ENCODE measurements at regions not wholly inside any gene's neighbourhood (a gene's known extent, or its start where the extent isn't known, plus 50 kb on each side); places are given as distances from the start of the nearest gene placed in this dataset.
"Not testable (repeated sequence)": the region's sequence is repeated elsewhere in the genome, so short reads cannot be mapped to it uniquely, and the experiment has no call there.

DNA sequence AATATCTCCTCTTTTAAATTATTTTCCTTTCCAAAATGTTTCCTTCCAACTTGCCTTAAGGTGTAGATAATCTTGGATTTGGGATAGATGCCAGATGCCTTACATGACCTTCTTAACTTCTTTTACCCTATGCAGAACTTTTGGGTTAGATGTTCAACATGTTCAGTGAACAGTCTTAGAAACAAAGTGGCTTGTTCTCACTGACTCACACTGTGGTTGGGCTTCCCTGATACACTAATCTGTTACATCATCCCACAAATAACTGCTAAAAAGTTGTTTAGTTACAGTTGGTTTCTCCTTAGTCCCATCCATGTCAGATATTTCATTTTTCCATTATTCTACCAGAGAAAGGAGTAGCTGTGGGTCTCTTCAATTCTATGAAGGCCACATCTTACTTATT lies 2638.2 kb downstream of the PCDH9 start:
- Histone ChIP-seq H3K27me3 (ENCODE audit: control insufficient read depth in 1 of 2, insufficient read depth in 2 of 2, low read length in 2 of 2) (no peaks in the 10 kb centered on the region), H3K9me3 (ENCODE audit: control insufficient read depth in 1 of 2, insufficient read depth in 1 of 2, low read length in 2 of 2) (peaks cover 0 to 3% of the 10 kb centered on the region in 2 experiments), H3K27ac (ENCODE audit: low read depth in 1 of 2, low read length in 2 of 2) (no peak overlapping the region), H3K4me1 (ENCODE audit: insufficient read depth, low read length) (no peaks in the 10 kb centered on the region), H3K36me3 (ENCODE audit: insufficient read depth, low read length) (no peaks in the 10 kb centered on the region), H3K4me3 (ENCODE audit: low read length) (no peak overlapping the region)
- POLR2A ChIA-PET, result no interaction called here
- intact Hi-C loops (cut with DNase I, micrococcal nuclease), result no loop called here
- DNase-seq (no peak), ATAC-seq (ENCODE audit: poor library complexity) (no peak)
- CTCF ChIA-PET, result no interaction called here
- no peaks in the 10 kb centered on the region for H3K27me3 Mint-ChIP-seq
- no peaks in the 10 kb centered on the region for H3K4me1 Mint-ChIP-seq (ENCODE audit: low read depth)
- no peak overlapping the region for H3K27ac Mint-ChIP-seq
- no peak overlapping the region for H3K4me3 Mint-ChIP-seq
- peaks cover 13% of the 10 kb centered on the region for H3K9me3 Mint-ChIP-seq
- no peak for TF ChIP-seq CTCF (IDR thresholded peaks at IDR 0.05)
- H3K36me3 Mint-ChIP-seq (ENCODE audit: low read depth), result no peaks in the 10 kb centered on the region

DNA sequence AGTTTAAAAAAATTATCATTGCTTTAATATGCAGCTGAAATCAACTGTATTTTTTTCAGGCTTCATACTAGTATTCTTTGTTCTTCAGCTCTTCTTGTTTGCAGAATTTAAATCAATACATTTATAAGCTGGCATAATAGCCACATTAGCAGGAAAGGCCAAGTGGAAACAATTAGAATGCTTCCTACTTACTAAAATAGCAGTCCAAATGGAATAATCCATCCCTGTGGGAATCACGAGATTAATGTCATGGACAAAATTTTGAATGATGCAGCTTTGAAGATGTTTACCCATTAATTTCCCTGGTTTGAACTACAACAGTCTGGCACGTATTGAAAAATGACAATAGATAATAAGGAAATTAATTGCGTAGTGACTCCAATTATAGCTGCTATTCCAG lies 2650.8 kb downstream of the PCDH9 start:
- peaks cover 10% of the 10 kb centered on the region for H3K9me3 Mint-ChIP-seq
- POLR2A ChIA-PET, result no interaction called here

GRCh38 chr13:64568748-64569147 lies 2661.4 kb downstream of the PCDH9 start:
- no peaks in the 10 kb centered on the region for H3K27me3 ChIP-seq (ENCODE audit: control insufficient read depth in 1 of 2, insufficient read depth in 2 of 2, low read length in 2 of 2)
- CTCF ChIA-PET, result no interaction called here
- H3K27ac Mint-ChIP-seq, result no peak overlapping the region
- ATAC-seq (ENCODE audit: poor library complexity) (no peak), DNase-seq (no peak)
- no peak for TF ChIP-seq CTCF (IDR thresholded peaks at IDR 0.05)
- no peak overlapping the region for H3K27ac ChIP-seq (ENCODE audit: low read depth in 1 of 2, low read length in 2 of 2)
- intact Hi-C loops (cut with DNase I, micrococcal nuclease), result no loop called here
- no peaks in the 10 kb centered on the region for H3K36me3 Mint-ChIP-seq (ENCODE audit: low read depth)
- H3K4me1 ChIP-seq (ENCODE audit: insufficient read depth, low read length), result no peaks in the 10 kb centered on the region
- H3K9me3 Mint-ChIP-seq, result peaks cover 46% of the 10 kb centered on the region
- no peaks in the 10 kb centered on the region for H3K27me3 Mint-ChIP-seq
- H3K36me3 ChIP-seq (ENCODE audit: insufficient read depth, low read length), result no peaks in the 10 kb centered on the region
- H3K4me3 ChIP-seq (ENCODE audit: low read length), result no peak overlapping the region
- POLR2A ChIA-PET, result no interaction called here
- H3K9me3 ChIP-seq (ENCODE audit: control insufficient read depth in 1 of 2, insufficient read depth in 1 of 2, low read length in 2 of 2), result peaks cover 0 to 10% of the 10 kb centered on the region in 2 experiments
- no peak overlapping the region for H3K4me3 Mint-ChIP-seq
- no peaks in the 10 kb centered on the region for H3K4me1 Mint-ChIP-seq (ENCODE audit: low read depth)

More for the DNA sequence above, 2650.8 kb downstream of the PCDH9 start:
- H3K27me3 ChIP-seq (ENCODE audit: control insufficient read depth in 1 of 2, insufficient read depth in 2 of 2, low read length in 2 of 2), result no peaks in the 10 kb centered on the region
- H3K4me3 ChIP-seq (ENCODE audit: low read length), result no peak overlapping the region
- H3K36me3 ChIP-seq (ENCODE audit: insufficient read depth, low read length), result no peaks in the 10 kb centered on the region
- Mint-ChIP-seq H3K4me3 (no peak overlapping the region), H3K27me3 (no peaks in the 10 kb centered on the region), H3K4me1 (ENCODE audit: low read depth) (no peaks in the 10 kb centered on the region), H3K27ac (no peak overlapping the region), H3K36me3 (ENCODE audit: low read depth) (no peaks in the 10 kb centered on the region)
- no peak overlapping the region for H3K27ac ChIP-seq (ENCODE audit: low read depth in 1 of 2, low read length in 2 of 2)
- TF ChIP-seq CTCF (IDR thresholded peaks at IDR 0.05), result no peak
- CTCF ChIA-PET, result no interaction called here
- H3K4me1 ChIP-seq (ENCODE audit: insufficient read depth, low read length), result no peaks in the 10 kb centered on the region
- intact Hi-C loops (cut with DNase I, micrococcal nuclease), result no loop called here
- ATAC-seq (ENCODE audit: poor library complexity) (no peak), DNase-seq (no peak)
- peaks cover 0 to 8% of the 10 kb centered on the region in 2 experiments for H3K9me3 ChIP-seq (ENCODE audit: control insufficient read depth in 1 of 2, insufficient read depth in 1 of 2, low read length in 2 of 2)

DNA sequence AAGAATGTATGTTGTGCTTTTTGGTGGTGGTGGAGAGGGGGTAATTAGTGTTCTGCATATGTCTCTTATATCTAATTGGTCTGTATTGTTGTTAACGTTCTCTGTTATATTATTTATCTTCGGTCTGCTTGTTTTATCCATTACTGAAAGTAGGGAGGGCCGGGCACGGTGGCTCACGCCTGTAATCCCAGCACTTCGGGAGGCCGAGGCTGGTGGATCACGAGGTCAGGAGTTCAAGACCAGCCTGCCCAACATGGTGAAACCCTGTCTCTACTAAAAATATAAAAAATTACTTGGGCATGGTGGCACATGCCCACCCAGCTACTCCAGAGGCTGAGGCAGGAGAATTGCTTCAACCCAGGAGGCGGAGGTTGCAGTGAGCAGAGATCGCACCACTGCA lies 2672.1 kb downstream of the PCDH9 start:
- H3K36me3 ChIP-seq (ENCODE audit: insufficient read depth, low read length); H3K4me1 ChIP-seq (ENCODE audit: insufficient read depth, low read length); H3K36me3 Mint-ChIP-seq (ENCODE audit: low read depth); ATAC-seq (ENCODE audit: poor library complexity); H3K27ac ChIP-seq (ENCODE audit: low read depth in 1 of 2, low read length in 2 of 2); H3K9me3 Mint-ChIP-seq; H3K4me1 Mint-ChIP-seq (ENCODE audit: low read depth); intact Hi-C loops (cut with DNase I, micrococcal nuclease); H3K27me3 ChIP-seq (ENCODE audit: control insufficient read depth in 1 of 2, insufficient read depth in 2 of 2, low read length in 2 of 2); H3K27ac Mint-ChIP-seq; CTCF ChIA-PET; H3K4me3 ChIP-seq (ENCODE audit: low read length); POLR2A ChIA-PET; H3K4me3 Mint-ChIP-seq; H3K9me3 ChIP-seq (ENCODE audit: control insufficient read depth in 1 of 2, insufficient read depth in 1 of 2, low read length in 2 of 2); DNase-seq; H3K27me3 Mint-ChIP-seq: not testable (repeated sequence)
